Stimulated activated CD4-positive, alpha-beta T cell treated with anti-CD3 and anti-CD28 coated beads, Interleukin-15, amount 100 ng/mL, for 1 hour (primary cell): ENCODE measurements at regions not wholly inside any gene's neighbourhood (a gene's known extent, or its start where the extent isn't known, plus 50 kb on each side); places are given as distances from the start of the nearest gene placed in this dataset.

Experiments
- DNase-seq, 2 donors: peaks; one replicate each; pipeline ENCODE4 v3.0.0-alpha.2; 2020; ENCODE audit warnings: low read depth in 1 of 2, low spot score in 1 of 2

DNA sequence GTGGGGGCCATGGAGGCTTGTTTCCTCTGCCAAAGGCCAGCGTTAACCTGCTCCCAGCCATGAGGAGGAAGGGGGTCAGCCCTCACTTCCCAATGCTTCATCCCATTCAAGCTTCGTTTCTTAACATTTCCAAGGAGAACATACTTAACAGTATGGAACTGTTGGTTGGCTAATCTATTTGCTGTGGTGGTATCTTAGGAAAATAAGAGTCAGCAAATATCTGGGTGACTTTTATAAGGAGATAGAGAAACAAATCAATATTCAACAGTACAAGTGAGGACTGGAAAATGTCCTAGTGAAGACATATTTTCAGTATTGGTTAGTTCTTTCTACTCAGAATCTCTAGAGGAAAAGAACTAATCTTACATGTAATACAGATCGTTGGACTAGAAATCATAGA is 223.8 kb upstream of the ARRDC4 start:
- DNase-seq: no peak

DNA sequence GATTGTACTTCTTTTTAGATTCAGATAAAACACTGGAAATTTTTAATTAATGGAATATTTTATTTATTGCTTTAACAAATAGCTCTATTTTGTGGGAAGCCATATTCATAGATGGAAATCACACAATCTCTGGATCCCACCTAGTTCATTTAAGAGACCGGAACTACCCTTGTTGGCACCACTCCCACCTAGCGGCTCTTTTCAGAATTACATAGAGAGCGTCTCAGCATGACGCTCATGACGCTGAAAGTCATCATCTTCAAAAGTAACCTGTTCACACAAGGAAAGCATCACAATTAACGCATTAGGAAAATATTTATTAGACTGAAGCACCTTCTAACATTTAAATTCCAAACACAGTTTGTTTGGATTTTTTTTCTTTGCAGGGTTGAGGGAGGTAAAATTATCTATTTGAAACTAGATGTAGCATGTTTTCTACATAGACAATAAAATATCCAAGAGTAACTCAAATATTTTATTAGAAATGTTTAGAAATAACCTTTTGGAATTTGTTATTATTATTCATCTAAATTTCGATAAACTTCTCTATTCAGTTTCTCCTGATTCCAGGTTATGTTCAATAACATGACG is 214.9 kb upstream of the ARRDC4 start:
- no peak for DNase-seq

GRCh38 chr15:97747342-97747741 is 213.2 kb upstream of the ARRDC4 start:
- no peak for DNase-seq

DNA sequence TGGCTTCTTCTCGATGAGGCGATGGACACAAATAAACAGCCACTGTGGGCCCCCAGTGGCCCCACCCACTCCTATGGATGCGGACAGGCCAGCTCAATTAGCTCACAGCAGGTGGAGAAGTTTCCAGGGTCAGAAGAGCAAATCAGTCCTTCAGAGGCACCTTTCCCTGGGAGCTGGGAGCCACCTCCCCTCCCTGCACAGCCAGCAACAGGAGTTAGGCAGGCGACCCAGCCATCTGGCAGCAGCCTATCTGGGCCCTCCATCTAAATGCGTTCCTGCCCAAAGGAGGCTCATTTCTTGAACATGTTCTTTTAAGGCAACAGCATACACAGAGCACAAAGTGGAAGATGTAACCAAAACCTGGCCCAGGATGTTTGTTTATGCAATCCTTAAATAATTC is 211.9 kb upstream of the ARRDC4 start:
- DNase-seq: no peak

DNA sequence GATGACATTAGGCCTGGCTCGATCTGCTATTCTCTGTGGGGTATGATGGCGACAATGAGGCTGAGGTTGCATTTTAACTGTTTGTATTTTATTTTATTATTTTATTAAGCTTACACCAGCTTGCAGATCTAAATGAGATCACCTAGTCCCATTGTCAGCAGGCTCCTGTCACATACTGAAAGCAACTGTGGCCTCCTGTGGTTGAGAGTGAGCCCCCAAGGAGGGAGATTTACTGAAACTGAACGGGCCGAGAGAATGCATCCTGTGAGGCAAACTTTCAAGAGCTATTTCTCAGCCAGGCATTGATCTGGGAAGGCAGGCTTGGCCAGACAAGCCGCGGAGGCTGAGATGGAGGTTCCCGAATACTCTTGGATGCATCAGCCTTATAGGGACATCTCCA is 210.4 kb upstream of the ARRDC4 start:
- no peak for DNase-seq

GRCh38 chr15:97755726-97756125 is 204.8 kb upstream of the ARRDC4 start:
- DNase-seq: no peak

DNA sequence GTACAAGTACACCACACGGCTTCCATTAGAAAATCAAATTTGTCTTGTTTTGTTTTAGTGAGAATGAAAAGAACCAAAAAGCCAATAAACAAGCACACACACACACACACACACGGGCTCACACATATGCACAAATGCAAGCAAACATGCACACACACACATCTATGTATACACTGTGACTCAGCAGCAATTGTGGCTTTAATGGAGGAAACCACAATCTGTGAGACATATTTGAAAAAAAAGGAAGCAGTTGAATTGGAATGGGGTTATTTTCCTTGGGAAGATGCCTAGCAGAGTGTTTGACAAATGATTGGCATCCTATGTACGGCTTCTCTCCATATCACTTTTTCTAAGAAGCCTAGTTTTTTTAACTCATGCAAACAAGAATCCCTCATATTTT is 201.1 kb upstream of the ARRDC4 start:
- DNase-seq: no peak

DNA sequence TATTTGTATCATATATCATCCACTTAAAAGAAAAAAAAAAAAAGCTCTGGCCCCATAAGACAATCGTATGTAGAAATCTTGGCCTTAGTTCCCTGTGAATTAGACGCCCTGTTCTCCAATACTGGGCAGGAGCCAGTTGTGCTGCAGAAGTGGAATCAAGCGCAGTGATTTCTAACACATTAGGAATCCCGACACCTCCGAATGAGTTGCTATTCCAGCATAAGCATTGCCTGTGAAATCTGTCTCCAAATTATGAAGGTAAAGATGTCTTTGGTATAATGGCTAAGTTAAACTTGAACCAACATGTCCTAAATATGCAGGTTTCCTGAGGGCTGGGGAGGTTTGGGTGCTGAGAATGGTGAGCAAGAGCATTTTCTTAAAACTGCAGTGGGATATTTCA is 199.4 kb upstream of the ARRDC4 start:
- no peak for DNase-seq

GRCh38 chr15:97783240-97783639 is 177.3 kb upstream of the ARRDC4 start:
- DNase-seq: no peak

DNA sequence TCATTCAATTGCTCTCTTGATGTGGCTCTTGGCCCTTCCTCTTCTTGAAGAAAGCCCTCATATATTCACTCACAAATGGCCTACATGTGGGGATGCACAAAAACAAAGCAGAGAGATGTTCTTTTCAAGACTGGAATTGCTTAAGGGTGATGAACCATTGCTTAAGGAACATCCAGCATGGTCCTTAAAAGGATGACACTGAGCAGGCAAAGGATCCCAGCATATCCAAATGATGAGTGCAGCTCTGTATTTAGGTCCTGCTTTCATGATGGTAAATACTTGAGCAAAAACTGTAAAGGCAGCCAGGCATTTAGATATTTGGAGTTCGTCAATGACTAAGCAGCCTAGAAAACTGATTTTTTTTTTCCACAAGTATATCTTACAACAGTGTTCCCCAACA is 173.8 kb upstream of the ARRDC4 start:
- DNase-seq: no peak

DNA sequence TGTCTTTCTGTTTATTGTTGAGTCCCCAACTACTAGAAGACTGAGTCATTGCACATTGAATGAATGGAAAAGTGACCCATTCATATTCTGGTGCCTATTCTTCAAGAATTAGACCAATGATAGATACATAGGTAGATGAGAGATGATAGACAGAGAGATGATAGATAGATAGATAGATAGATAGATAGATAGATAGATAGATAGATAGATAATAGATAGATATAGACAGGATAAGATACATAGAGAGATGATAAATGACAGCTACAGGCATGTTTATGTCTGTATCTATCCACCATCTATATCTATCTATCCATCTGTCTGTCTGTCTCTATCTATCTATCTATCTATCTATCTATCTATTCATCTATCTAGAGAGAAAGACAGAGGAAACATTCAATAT is 170.3 kb upstream of the ARRDC4 start:
- no peak for DNase-seq

DNA sequence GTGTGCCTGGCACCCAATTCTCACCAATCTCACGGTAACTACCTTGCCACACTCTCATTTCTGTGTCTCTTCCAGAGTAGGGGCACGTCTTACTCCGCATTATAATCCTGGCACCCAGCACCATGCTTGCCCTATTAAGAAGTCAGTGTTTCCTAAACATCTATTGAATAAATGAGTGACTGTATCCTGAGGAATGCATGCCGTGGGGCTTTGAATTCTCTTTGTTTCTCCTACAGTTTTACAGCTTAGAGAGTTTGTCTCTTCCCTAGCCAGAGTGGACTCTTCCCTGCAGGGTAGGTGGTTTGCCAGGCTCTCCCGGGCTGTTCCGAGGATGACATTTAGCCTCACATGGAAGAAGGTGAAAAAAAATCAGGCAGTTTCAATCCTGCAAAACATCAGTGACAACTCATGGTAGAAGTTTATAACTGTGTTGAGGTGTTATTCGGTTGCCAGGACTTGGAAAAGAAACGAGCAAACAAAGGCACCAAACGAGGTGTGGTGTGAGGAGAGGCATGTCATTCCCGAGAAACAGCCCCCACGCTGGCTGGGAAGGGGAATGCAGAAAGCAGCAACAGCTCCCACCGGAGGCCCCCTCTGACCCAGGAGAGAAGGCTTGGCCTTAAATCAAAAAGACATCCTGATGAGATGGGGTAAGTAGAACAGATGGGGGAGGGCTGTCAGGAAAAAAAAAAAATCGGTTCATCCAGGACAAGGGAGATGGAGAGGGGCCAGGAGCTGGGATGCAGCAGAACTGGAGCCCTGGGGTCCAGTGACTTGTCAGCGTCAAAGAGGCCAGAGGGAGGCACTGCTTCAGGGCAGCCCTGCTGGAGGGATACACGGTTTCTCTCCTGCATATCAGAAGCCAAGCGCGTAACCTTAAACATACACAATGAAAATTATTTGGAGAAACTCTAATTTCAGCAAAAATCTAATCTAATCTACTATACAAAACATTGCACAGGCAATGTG is 168.4 kb upstream of the ARRDC4 start:
- no peak for DNase-seq

GRCh38 chr15:97804950-97805349 is 155.6 kb upstream of the ARRDC4 start:
- DNase-seq: no peak

GRCh38 chr15:97806766-97807165 is 153.7 kb upstream of the ARRDC4 start:
- DNase-seq: no peak

- no peak for DNase-seq
Observed at GRCh38 chr15:97815835-97816234, 144.7 kb upstream of the ARRDC4 start.

GRCh38 chr15:97817276-97817890 is 143.1 kb upstream of the ARRDC4 start:
- DNase-seq: no peak

- no peak for DNase-seq
Observed at GRCh38 chr15:97836003-97836402, 124.5 kb upstream of the ARRDC4 start.

DNA sequence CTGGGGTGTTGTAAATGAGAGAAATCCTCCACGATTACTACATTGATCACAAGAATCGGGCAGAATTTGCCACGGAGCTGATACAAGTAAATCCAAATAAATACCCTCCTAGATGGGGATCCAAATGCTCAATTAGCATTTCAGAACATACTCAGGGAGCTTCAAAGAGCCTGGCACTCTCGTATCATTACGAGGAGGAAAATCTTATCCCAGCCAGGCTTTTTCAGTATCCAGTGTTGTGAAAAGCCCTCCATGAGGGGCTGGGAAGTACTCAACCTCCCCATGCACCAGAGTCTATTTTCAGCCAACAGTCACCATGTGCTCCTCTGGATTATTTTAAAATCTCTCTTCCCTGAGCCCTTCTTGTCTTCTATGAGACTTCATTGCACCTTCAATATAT is 122.6 kb upstream of the ARRDC4 start:
- DNase-seq: no peak

DNA sequence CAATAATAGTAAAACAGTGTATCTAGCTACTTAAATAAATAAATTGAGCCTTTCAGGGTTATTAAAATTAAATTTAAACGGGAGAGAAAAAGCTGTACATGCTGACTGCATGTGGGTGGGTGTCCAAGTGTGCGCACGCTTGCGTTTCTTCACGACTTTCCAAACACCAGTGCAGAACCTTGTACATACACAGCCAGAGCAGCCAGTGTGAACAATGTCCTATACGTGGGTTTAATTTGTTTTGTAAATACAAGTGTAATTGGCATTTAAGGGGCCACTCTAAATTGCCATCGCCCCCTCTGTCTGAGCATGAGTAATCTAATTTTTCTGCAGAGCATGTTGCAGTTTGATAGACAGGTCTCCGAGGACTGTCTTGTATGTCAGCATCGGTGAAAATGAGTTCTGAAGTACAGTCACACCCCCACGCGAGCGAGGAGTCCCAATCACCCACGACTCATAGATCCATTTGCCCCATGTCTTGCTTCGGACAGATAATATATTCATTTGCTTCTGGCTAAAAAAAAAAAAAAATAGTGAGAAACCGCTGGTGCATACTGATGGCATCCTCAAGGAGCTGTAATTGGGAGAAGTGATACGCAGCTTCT is 121.8 kb upstream of the ARRDC4 start:
- no peak for DNase-seq

DNA sequence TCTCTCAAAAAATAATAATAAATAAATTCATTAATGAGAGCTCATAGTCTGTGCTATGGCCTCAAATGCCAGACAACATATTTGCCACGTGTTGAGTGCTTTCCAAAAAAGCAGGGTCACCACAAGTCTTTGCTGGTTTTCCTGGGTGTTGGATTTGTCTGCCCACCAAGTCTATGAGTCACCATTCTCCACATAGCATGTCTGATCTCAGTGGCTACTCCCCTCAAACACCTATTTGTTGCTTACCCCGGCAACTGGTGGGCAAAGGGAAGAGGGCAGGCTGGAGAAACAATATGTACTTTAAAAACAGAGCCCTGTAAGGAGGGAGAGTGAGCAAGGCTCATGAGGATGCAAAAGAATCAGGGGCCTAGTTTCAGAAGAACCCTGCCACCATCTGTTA is 120.0 kb upstream of the ARRDC4 start:
- no peak for DNase-seq

GRCh38 chr15:97841558-97841957 is 118.9 kb upstream of the ARRDC4 start:
- no peak for DNase-seq

- DNase-seq: no peak
Observed at GRCh38 chr15:97849183-97849582, 111.3 kb upstream of the ARRDC4 start.
